Urinary bladder (tissue), 3 donors: ENCODE measurements at regions not wholly inside any gene's neighbourhood (a gene's known extent, or its start where the extent isn't known, plus 50 kb on each side); places are given as distances from the start of the nearest gene placed in this dataset.
"Not testable (repeated sequence)": the region's sequence is repeated elsewhere in the genome, so short reads cannot be mapped to it uniquely, and the experiment has no call there.

ENCODE experiments used
- DNase-seq: peaks from one replicate; pipeline ENCODE4 v3.0.0-alpha.2; 2015; ENCODE audit errors: extremely low spot score
- H3K27ac ChIP-seq: one replicate; pipeline ENCODE4 v1.5.1; 2013; ENCODE audit warnings: low read depth, mild to moderate bottlenecking, moderate library complexity
- H3K36me3 ChIP-seq: one replicate; pipeline ENCODE4 v1.6.1; 2013; ENCODE audit warnings: mild to moderate bottlenecking, moderate library complexity; ENCODE audit not compliant: insufficient read depth
- H3K4me1 ChIP-seq: one replicate; pipeline ENCODE4 v1.6.1; 2013; ENCODE audit warnings: mild to moderate bottlenecking, moderate library complexity; ENCODE audit not compliant: insufficient read depth
- H3K4me3 ChIP-seq: one replicate; pipeline ENCODE4 v1.5.1; 2013; ENCODE audit warnings: low read depth, low read length
- WGBS: extraction: QIAGEN DNeasy Blood & Tissue Kit; methylation state at CpG from one replicate; pipeline ENCODE4 v1.1.7; 2013; 5-methylcytosine and 5-hydroxymethylcytosine counted together
- donor health status: healthy with polysubstance abuse.
- donor health status: healthy.

GRCh38 chr1:192888574-192888973 lies 79.7 kb downstream of the RGS2 start:
- Histone ChIP-seq H3K4me1 (no peaks in the 10 kb centered on the region), H3K4me3 (no peak overlapping the region), H3K27ac (no peak overlapping the region), H3K36me3 (no peaks in the 10 kb centered on the region)
- 78% methylated on average over 3 of the region's 3 CpGs for WGBS
- DNase-seq, result no peak

DNA sequence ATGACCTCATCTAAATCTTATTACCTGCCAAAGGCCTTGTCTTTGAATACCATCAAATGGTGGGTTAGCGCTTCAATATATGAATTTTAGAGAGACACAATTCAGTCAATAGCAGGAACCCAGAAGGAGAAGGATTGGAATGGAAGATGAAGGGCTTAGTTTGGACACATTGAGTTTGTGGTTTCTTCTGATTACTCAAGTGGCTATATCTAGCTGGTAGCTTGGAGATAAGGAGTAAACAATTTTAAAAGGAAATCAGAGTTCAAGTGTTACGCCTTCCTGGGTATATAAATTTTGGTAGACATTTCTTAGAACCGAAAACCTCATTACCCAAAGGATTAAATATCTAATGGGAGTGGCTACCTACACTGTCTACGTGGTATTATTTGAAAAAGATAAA lies 80.2 kb downstream of the RGS2 start:
- H3K27ac ChIP-seq, result no peak overlapping the region

DNA sequence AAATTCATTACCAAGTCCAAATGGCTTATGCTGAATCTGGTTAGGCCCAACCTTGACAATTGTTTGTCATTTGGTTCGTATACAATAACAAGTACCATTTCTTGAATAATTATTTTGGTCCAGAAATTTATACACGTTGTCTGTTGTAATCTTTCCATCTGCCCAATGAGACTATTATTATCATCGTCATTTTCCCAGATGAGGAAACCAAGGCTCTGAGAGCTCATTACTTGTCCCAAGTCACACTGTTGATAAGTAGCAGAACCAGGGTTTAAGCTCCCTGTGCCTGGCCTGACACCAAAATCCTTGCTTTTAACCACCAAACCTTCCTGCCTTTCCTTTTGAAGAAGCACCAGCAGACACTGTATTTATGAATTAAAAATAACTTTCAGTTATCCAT lies 81.3 kb downstream of the RGS2 start:
- DNase-seq, result no peak
- Histone ChIP-seq H3K27ac (no peak overlapping the region), H3K4me3 (no peak overlapping the region), H3K4me1 (no peaks in the 10 kb centered on the region), H3K36me3 (no peaks in the 10 kb centered on the region)
- 64% methylated on average over 3 of the region's 3 CpGs for WGBS

More for the DNA sequence above, 80.2 kb downstream of the RGS2 start:
- no peak for DNase-seq
- Histone ChIP-seq H3K36me3 (no peaks in the 10 kb centered on the region), H3K4me1 (no peaks in the 10 kb centered on the region), H3K4me3 (no peak overlapping the region)
- WGBS, result 95% methylated on average over 4 of the region's 4 CpGs

- no peaks in the 10 kb centered on the region for H3K36me3 ChIP-seq
- H3K4me1 ChIP-seq, result no peaks in the 10 kb centered on the region
- no peak overlapping the region for H3K4me3 ChIP-seq
- no peak for DNase-seq
- H3K27ac ChIP-seq, result no peak overlapping the region
- whole genome bisulfite sequencing, result 24% methylated on average over 1 of the region's 1 CpG
Measured at GRCh38 chr1:192892934-192893333, 84.1 kb downstream of the RGS2 start.

GRCh38 chr1:192895487-192895886 lies 86.6 kb downstream of the RGS2 start:
- 87% methylated on average over 10 of the region's 10 CpGs for WGBS
- H3K36me3 ChIP-seq, H3K4me3 ChIP-seq, H3K27ac ChIP-seq, H3K4me1 ChIP-seq, DNase-seq: not testable (repeated sequence)

DNA sequence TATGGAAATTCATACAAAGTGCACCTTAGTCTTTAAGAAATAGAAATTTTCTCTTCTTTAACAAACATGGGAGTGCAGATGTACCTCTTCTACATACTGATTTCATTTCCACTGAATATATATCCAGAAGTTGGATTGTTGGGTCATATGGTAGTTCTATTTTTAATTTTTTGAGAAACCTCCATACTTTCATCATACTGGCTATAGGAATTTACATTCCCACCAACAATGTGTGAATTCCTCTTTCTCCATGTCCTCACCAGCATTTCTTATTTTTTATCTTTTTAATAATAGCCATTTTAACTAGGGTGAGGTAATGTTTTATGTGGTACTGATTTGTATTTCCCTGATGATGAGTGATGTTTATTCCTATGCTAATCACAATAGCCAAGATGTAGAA lies 87.5 kb downstream of the RGS2 start:
- Histone ChIP-seq H3K4me3 (no peak overlapping the region), H3K36me3 (no peaks in the 10 kb centered on the region), H3K4me1 (no peaks in the 10 kb centered on the region), H3K27ac (no peak overlapping the region)
- DNase-seq, result no peak

- 0% methylated on average over 1 of the region's 1 CpG for WGBS
- Histone ChIP-seq H3K27ac (no peak overlapping the region), H3K36me3 (no peaks in the 10 kb centered on the region), H3K4me1 (no peaks in the 10 kb centered on the region), H3K4me3 (no peak overlapping the region)
- DNase-seq, result no peak
Measured at GRCh38 chr1:192901500-192901899, 92.7 kb downstream of the RGS2 start.

DNA sequence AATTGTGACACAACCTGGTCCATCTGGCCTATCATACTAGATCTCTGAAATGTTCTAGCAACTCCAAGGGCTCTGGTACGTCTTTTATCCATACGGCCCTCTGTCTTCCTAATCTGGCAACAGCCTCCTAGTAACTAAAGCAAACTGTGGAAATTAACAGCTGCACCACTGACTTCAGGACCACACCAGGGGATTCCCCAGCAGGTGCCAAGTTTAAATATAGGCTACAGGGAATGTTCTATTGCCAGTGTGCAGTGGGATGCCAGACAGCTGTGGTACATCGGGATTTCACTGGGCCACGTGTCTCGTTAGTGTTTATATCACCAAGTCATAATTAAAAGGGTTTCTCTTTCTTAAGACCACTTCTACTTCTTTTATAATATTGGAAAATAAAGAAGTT lies 94.3 kb downstream of the RGS2 start:
- WGBS, result 60% methylated on average over 5 of the region's 5 CpGs

GRCh38 chr1:192904438-192904895 lies 95.6 kb downstream of the RGS2 start:
- Histone ChIP-seq H3K36me3 (no peaks in the 10 kb centered on the region), H3K4me1 (no peaks in the 10 kb centered on the region), H3K27ac (no peak overlapping the region), H3K4me3 (no peak overlapping the region)
- DNase-seq, result no peak
- WGBS, result 26% methylated on average over 7 of the region's 7 CpGs

More for the DNA sequence above, 94.3 kb downstream of the RGS2 start:
- H3K36me3 ChIP-seq, result no peaks in the 10 kb centered on the region
- no peak overlapping the region for H3K27ac ChIP-seq
- no peaks in the 10 kb centered on the region for H3K4me1 ChIP-seq
- no peak overlapping the region for H3K4me3 ChIP-seq
- no peak for DNase-seq

DNA sequence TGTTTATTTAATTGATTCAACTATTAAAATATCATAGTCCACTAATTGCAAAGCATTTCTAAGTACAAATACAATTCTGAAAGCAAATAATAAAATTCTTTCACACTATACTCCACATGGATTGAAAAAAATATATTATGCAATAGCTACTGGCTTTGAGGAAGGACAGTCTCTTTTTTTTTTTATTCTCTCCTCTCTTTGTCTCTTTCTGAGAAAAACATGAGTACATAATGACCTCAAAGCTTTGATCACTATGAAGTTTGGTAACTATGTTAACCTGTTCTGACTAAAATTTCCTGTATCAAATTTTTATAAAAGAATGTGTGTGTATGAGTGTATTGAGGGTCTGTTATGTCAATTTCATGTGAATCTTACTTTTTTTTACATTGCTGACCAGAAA lies 96.2 kb downstream of the RGS2 start:
- Histone ChIP-seq H3K36me3 (no peaks in the 10 kb centered on the region), H3K4me3 (no peak overlapping the region), H3K27ac (no peak overlapping the region), H3K4me1 (no peaks in the 10 kb centered on the region)
- DNase-seq, result no peak

DNA sequence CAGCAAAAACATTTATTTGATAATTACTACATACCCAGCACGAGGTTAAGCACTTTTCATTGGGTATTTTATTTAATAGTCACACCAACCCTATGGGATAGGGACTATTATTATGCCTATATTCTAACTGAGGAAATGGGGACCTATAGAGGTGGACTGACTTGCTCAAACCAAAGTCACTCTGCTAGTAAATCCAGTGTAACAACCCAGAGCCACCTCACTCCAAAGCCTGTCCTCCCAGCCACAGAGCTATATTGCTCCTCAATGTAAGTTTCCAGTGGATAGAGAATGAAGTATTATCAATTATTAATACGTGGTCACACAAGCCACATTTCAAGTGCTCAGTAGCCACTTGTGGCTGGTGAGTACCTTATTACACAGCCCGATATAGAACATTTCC lies 97.5 kb downstream of the RGS2 start:
- Histone ChIP-seq H3K4me1 (no peaks in the 10 kb centered on the region), H3K27ac (no peak overlapping the region)
- WGBS, result 95% methylated on average over 3 of the region's 3 CpGs

GRCh38 chr1:192907545-192908243 lies 98.9 kb downstream of the RGS2 start:
- DNase-seq, result no peak
- WGBS, result 64% methylated on average over 2 of the region's 2 CpGs
- Histone ChIP-seq H3K36me3 (no peaks in the 10 kb centered on the region), H3K4me1 (no peaks in the 10 kb centered on the region), H3K4me3 (no peak overlapping the region), H3K27ac (no peak overlapping the region)

More for the DNA sequence above, 97.5 kb downstream of the RGS2 start:
- Histone ChIP-seq H3K4me3 (no peak overlapping the region), H3K36me3 (no peaks in the 10 kb centered on the region)
- DNase-seq, result no peak

DNA sequence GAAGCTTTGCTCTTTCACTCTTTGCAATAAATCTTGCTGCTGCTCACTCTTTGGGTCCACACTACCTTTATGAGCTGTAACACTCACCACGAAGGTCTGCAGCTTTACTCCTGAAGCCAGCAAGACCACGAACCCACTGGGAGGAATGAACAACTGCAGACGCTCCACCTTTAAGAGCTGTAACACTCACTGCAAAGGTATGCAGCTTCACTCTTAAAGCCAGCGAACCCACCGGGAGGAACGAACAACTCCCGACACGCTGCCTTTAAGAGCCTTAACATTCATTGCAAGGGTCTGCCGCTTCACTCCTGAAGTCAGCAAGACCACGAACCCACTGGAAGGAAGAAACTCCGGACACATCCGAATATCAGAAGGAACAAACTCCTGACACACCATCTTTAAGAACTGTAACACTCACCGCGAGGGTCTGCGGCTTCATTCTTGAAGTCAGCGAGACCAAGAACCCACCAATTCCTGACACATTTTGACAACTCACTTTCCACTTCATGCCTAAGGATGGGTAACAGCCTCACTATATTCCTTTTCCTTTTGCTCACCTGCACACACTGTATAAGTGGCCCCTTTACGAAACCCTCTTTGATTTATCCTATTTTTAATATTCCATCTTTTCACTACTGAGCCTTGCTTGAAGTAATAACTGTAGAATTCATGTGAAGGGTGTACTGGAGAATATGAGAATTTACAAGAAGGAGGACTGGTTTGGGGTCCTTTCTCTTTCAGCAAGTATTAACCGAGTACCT lies 103.2 kb downstream of the RGS2 start:
- not testable (repeated sequence) for DNase-seq, H3K4me3 ChIP-seq, H3K27ac ChIP-seq, H3K36me3 ChIP-seq, H3K4me1 ChIP-seq
- 93% methylated on average over 18 of the region's 18 CpGs for WGBS

DNA sequence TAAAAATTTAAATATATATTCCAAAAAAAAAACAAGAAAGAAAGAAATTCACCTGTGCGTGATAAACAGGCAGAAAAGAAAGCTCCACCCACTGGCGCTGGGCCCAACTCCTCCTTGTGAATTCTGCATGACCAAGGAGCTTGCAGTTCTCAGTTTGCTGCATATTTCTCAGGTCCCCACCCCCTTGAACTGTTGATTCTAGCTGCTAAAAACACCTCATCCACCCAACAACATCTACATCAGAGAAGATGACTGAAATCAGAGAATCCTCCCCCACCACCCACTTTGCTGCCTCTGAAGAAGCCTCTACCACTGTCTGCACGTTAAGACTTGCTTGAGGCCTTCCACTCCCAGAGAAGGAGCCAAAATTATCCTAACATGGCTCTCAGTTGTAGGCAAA lies 104.8 kb downstream of the RGS2 start:
- DNase-seq, result no peak
- 56% methylated on average over 3 of the region's 3 CpGs for WGBS
- no peaks in the 10 kb centered on the region for H3K4me1 ChIP-seq
- H3K4me3 ChIP-seq, result no peak overlapping the region
- H3K36me3 ChIP-seq, result no peaks in the 10 kb centered on the region
- H3K27ac ChIP-seq, result no peak overlapping the region
